Fibroblast of lung (primary cell): ENCODE measurements at regions not wholly inside any gene's neighbourhood (a gene's known extent, or its start where the extent isn't known, plus 50 kb on each side); places are given as distances from the start of the nearest gene placed in this dataset.
"Not testable (repeated sequence)": the region's sequence is repeated elsewhere in the genome, so short reads cannot be mapped to it uniquely, and the experiment has no call there.

Experiments
- DNase-seq, 2 donors: peaks; one replicate each; pipeline versions ENCODE4 v3.0.0 to v3.0.0-alpha.2; 2010; ENCODE audit warnings: low read depth in 2 of 2
- H2AFZ ChIP-seq: 2 replicates; pipeline ENCODE4 v1.5.1; 2012; ENCODE audit warnings: low read length, control low read depth, inconsistent platforms
- H3K27ac ChIP-seq: 2 replicates; pipeline ENCODE4 v1.5.1; 2011; ENCODE audit warnings: low read length, control low read depth; ENCODE audit not compliant: insufficient read depth
- H3K27me3 ChIP-seq: 2 replicates; pipeline ENCODE4 v1.5.1; 2011; ENCODE audit warnings: mild to moderate bottlenecking, low read length; ENCODE audit not compliant: control insufficient read depth, insufficient read depth
- H3K36me3 ChIP-seq: 2 replicates; pipeline ENCODE4 v1.5.1; 2011; ENCODE audit warnings: low read length; ENCODE audit not compliant: control insufficient read depth, insufficient read depth
- H3K4me1 ChIP-seq: 2 replicates; pipeline ENCODE4 v1.5.1; 2011; ENCODE audit warnings: low read length; ENCODE audit not compliant: control insufficient read depth, insufficient read depth; ENCODE audit errors: extremely low read depth
- H3K4me2 ChIP-seq: 2 replicates; pipeline ENCODE4 v1.5.1; 2011; ENCODE audit warnings: low read length, control low read depth; ENCODE audit not compliant: insufficient read depth; ENCODE audit errors: extremely low read depth
- H3K4me3 ChIP-seq, 4 experiments: fragments of 200-600 bp in 1 of 4; sonication (generic) in 1 of 4; replicated peaks in 1 of 4; 2 replicates each; pipeline ENCODE4 v1.5.1; 2011 to 2016; ENCODE audit warnings: low read length in 4 of 4, low read depth in 3 of 4, mild to moderate bottlenecking in 3 of 4, control low read depth in 2 of 4, inconsistent platforms in 1 of 4, mixed read lengths in 1 of 4; ENCODE audit not compliant: insufficient read depth in 1 of 4; ENCODE audit errors: control extremely low read depth in 1 of 4
- H3K79me2 ChIP-seq: 2 replicates; pipeline ENCODE4 v1.5.1; 2012; ENCODE audit warnings: mild to moderate bottlenecking, low read length, inconsistent platforms; ENCODE audit not compliant: control insufficient read depth, insufficient read depth
- H3K9ac ChIP-seq: 2 replicates; pipeline ENCODE4 v1.5.1; 2011; ENCODE audit warnings: mild to moderate bottlenecking, low read length, control low read depth; ENCODE audit not compliant: insufficient read depth
- H3K9me3 ChIP-seq: 2 replicates; pipeline ENCODE4 v1.5.1; 2012; ENCODE audit warnings: low read depth, low read length; ENCODE audit not compliant: control insufficient read depth, insufficient read depth
- H4K20me1 ChIP-seq: 2 replicates; pipeline ENCODE4 v1.5.1; 2011; ENCODE audit warnings: low read length; ENCODE audit not compliant: control insufficient read depth, insufficient read depth; ENCODE audit errors: extremely low read depth
- CTCF ChIP-seq, 2 donors: IDR thresholded peaks in 1 of 2; conservative IDR thresholded peaks in 1 of 2; 1 replicate in 1 of 2; 2 replicates in 1 of 2; pipeline ENCODE4 v1.5.1; 2011 to 2012; ENCODE audit warnings: low read length in 2 of 2, control low read depth in 1 of 2, inconsistent platforms in 1 of 2, low read depth in 1 of 2, mild to moderate bottlenecking in 1 of 2
- EZH2 ChIP-seq: IDR thresholded peaks from 2 replicates; pipeline ENCODE4 v1.5.1; 2012; ENCODE audit warnings: low read length, control low read depth, mild to moderate bottlenecking; ENCODE audit errors: missing control alignments

DNA sequence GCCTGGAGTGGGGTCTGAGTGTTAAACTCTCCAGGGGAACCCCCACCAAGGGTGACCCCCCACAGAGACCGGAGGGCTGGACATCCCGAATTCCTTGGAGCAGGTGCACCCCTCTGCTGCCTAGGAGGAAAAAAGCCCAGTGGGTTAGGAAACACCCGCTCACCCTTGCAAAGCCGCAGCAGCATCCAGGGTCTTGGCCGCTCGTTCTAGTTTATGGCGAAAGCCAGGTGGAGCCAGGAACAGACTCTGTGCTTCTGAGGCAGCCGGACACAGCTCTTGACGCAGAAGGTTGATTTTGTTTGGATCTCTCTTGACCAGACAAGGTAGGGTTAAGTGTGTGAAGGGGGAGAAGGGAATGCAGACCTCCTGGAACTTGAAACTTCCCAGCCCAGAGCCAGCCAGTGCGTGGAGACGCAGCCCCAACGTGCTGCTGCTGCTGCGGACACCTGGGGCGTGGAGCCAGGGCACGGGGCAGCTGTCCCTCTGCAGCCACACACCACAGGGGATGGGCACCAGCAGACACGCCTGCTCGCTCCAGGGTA, 154.5 kb downstream of the LAT start:
- no peak overlapping the region for H3K9ac ChIP-seq
- H3K27me3 ChIP-seq, result no peaks in the 10 kb centered on the region
- H4K20me1 ChIP-seq, result no peaks in the 10 kb centered on the region
- H3K4me3 ChIP-seq, result no peak overlapping the region
- no peaks in the 10 kb centered on the region for H3K36me3 ChIP-seq
- no peak for TF ChIP-seq EZH2
- no peak for TF ChIP-seq CTCF (conservative IDR thresholded peaks at IDR 0.05 in 1 of 2, IDR thresholded peaks at IDR 0.05 in 1 of 2; ENCODE audit: low read depth in 1 of 2, low read length in 2 of 2)
- H3K79me2 ChIP-seq, result no peaks in the 10 kb centered on the region
- H2AFZ ChIP-seq, result no peak overlapping the region
- DNase-seq, result no peak
- no peaks in the 10 kb centered on the region for H3K4me1 ChIP-seq
- no peaks in the 10 kb centered on the region for H3K9me3 ChIP-seq
- H3K27ac ChIP-seq, result no peak overlapping the region
- H3K4me2 ChIP-seq, result no peak overlapping the region

GRCh38 chr16:29138698-29139097, 153.8 kb downstream of the LAT start:
- not testable (repeated sequence) for DNase-seq, H3K9me3 ChIP-seq, H3K36me3 ChIP-seq

DNA sequence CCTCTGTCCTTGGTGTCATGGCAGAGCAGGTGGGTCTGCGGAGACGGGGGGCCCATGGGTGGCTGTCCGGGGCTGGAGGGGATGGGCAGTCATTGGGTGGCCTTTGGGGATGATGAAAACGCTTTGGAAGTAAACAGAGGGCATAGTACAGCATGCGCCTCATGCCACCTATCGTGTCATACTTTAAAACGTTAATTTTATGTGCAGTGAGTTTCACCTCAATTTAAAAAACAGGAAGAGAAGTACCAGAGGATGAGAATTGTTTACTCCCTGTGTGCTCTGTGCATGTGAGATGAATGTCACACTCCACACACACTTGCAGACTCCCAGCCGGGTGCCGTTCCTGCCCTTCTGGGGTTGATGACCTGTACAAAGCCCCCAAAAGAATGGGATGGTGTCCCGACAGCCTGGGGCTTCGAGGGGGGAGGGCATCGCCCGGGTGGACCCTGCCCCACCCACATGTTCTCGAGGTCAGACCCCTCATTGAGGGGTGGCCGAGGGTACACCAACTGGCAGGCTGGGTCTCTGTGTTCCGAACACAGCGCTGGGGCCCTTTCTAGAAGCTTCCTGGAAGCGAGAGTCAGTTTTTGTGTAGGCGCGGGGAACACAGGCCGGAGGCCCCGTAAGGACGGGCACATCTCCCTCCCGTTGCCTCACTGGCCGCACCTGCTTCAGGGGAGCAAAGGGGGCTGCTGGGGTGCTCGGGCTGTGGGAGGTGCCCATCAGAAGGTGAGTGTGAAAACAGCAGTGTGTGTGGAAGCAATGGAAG, 153.2 kb downstream of the LAT start:
- H4K20me1 ChIP-seq, H3K4me3 ChIP-seq, H3K36me3 ChIP-seq, H3K27ac ChIP-seq, H3K4me1 ChIP-seq, H3K79me2 ChIP-seq, H3K9ac ChIP-seq, H2AFZ ChIP-seq, H3K9me3 ChIP-seq, H3K4me2 ChIP-seq, DNase-seq, H3K27me3 ChIP-seq: not testable (repeated sequence)

More at GRCh38 chr16:29138698-29139097, 153.8 kb downstream of the LAT start:
- not testable (repeated sequence) for H3K4me1 ChIP-seq, H3K79me2 ChIP-seq, H3K4me3 ChIP-seq, H2AFZ ChIP-seq, H3K27me3 ChIP-seq, H3K27ac ChIP-seq, H3K4me2 ChIP-seq, H4K20me1 ChIP-seq, H3K9ac ChIP-seq

DNA sequence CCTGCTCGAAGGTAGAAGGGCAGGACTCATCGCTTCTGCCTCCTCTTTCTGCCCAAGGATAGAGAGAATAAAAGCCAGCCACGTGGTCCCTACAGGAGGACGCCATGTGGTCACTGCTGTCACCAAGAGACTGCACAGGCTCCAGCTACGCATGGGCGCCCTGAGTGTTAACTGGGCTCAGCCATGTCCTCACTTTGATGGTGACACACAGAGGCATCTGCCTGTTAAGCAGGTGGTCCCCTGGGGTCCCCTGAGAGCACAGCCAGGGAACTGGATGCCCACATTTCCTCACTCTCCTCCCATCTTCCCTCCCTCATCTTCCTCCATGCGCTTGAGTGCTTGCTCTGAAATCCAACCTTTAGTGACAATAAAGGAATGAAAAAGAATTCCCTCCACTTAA, 152.6 kb downstream of the LAT start:
- not testable (repeated sequence) for H3K27ac ChIP-seq, H2AFZ ChIP-seq, H3K79me2 ChIP-seq, H3K4me3 ChIP-seq, H3K4me1 ChIP-seq, H4K20me1 ChIP-seq, H3K9me3 ChIP-seq, H3K4me2 ChIP-seq, DNase-seq, H3K36me3 ChIP-seq, H3K9ac ChIP-seq, H3K27me3 ChIP-seq

- H3K27ac ChIP-seq, H3K36me3 ChIP-seq, H2AFZ ChIP-seq, H3K9me3 ChIP-seq, H3K27me3 ChIP-seq, H3K4me3 ChIP-seq, H3K9ac ChIP-seq, H3K4me1 ChIP-seq, H4K20me1 ChIP-seq, DNase-seq, H3K4me2 ChIP-seq, H3K79me2 ChIP-seq: not testable (repeated sequence)
Measured at GRCh38 chr16:29136916-29137315, 152.1 kb downstream of the LAT start.

DNA sequence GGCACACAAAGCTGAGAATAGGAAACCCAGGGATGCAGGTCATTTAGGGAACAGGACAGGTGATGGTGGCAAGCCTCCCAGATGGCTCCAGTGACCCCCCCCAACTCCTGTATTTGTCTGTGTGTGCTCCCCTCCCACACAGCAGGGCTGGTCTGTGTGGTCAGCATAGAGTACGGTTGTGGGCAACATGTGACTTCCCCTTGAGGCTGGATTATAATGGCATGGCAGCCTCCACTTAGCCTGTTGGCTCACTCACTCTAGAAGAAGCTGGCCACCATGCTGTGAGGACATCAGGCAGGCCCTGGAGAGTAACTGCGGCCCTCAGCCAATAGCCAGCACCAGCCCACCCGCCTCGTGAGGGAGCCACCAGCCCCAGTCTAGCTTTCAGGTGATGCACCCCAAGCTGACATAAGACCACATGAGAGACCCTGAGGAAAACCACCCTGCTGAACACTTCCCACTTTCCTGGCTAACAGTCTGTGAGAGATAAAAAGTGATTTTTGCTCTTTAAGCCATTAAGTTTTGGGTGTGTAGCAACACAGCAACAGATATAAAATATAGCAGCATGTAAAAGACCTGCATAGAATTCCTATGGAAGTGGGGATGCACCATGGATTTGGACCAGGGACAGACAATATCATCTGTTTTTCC, 151.3 kb downstream of the LAT start:
- not testable (repeated sequence) for H3K4me2 ChIP-seq, H3K4me1 ChIP-seq, H2AFZ ChIP-seq, H3K9me3 ChIP-seq, H3K27me3 ChIP-seq, H3K79me2 ChIP-seq, H3K4me3 ChIP-seq, DNase-seq, H3K9ac ChIP-seq, H3K36me3 ChIP-seq, H4K20me1 ChIP-seq, H3K27ac ChIP-seq
